ENCODE measurements at regions not wholly inside any gene's neighbourhood (a gene's known extent, or its start where the extent isn't known, plus 50 kb on each side); places are given as distances from the start of the nearest gene placed in this dataset.

DNA sequence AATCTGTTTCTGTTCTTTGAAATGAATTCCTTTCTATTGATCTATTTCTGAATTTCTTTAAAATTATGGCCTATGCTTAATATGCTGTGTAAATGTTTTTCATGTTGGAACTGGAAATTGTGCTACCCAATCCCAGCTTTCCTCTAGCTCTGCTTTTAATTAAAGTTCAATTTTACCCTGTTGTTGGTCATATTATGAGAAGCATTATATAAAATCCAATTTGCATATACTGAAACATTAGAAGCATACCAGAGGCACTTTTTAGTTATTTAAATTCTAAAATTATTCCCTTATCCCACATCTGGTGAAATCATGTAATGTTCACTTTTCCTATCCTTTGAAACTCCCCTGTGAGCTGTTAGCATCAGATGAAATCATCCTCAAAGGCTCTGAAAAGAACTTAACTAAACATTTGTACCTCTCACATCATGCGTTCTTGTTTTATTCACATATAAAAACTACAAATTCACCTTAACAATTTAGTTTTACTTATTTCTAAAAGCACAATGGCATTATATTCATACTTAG lies 160.6 kb upstream of the COL21A1 start:
- no peak overlapping the region for H3K27ac Mint-ChIP-seq
- DNase-seq (ENCODE audit: low spot score in 2 of 2), result no peak
- H3K4me1 Mint-ChIP-seq, result no peaks in the 10 kb centered on the region
- no peak for ATAC-seq (ENCODE audit: low read depth)
- H3K27me3 Mint-ChIP-seq, result peaks cover 2% of the 10 kb centered on the region
- no peak overlapping the region for H3K4me3 Mint-ChIP-seq
- H3K9me3 Mint-ChIP-seq, result no peaks in the 10 kb centered on the region
- H3K36me3 Mint-ChIP-seq, result no peaks in the 10 kb centered on the region

DNA sequence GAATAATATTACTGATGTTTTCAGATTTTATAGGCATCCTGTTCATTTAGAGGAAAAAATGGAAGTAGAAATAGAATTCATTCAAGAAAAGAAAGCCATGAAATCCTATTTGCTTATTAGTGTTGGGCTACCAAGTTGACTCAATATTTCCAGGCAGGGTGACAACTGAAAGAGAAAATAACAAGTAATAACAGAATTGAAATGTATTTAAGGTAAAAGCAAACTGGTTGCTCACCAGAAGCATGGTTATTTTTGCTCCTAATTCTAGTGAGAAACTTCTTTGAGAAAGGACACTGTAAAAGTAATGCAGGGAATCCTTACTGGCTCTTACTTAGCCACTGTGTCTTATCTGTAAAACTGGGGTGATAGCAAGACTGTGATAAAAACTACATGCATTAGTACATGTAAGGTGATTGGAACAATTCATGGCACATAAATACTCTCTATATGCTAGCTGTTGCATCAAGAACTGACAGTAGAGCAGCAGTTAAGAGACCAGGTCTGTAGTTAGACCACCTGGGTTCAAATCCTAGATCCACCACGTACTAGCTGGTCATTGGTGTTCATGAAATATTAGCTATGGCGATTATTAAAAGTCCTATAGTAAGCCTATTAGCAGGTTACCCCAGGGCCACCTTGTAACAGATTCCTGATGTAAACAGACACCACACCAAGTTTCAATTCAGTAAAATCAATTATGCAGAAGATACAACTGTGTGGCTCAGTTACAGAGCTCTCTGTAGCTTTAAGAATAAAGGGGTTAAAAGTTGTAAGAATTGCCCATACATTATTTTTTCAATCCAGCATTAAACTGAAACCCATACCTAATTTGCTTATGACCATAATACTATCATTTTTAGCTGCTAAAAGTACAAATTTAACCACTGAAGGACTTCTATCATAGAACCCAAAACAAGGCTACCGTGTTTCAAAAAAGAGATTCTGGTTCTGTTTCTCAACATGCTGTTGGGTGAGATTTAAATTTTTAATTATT lies 159.2 kb upstream of the COL21A1 start:
- Mint-ChIP-seq H3K27me3 (peaks cover 2% of the 10 kb centered on the region), H3K27ac (no peak overlapping the region), H3K9me3 (peaks cover 5% of the 10 kb centered on the region), H3K4me1 (no peaks in the 10 kb centered on the region), H3K36me3 (no peaks in the 10 kb centered on the region), H3K4me3 (no peak overlapping the region)
- DNase-seq (ENCODE audit: low spot score in 2 of 2) (no peak), ATAC-seq (ENCODE audit: low read depth) (no peak)

DNA sequence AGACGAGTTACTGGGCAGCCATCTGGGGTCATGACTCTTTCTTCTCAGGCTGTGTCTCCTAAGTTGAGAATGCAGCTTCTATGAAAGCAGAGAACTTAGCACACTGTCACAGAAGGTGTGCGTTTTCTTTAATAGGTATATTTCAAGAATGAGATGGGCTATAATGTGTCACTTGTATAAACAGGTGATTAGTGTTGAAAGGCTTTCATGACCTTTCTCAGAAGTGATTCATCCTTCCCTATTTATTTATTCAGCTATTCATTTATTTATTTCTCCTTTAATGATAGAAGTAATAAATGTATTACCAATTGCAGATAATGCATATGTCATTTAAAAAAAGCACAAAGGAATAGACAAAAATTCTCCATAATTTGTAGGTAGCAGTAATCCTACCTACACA lies 157.2 kb upstream of the COL21A1 start:
- H3K4me3 Mint-ChIP-seq, result no peak overlapping the region
- H3K4me1 Mint-ChIP-seq, result no peaks in the 10 kb centered on the region
- ATAC-seq (ENCODE audit: low read depth) (no peak), DNase-seq (ENCODE audit: low spot score in 2 of 2) (no peak)
- peaks cover 8% of the 10 kb centered on the region for H3K9me3 Mint-ChIP-seq
- H3K36me3 Mint-ChIP-seq, result no peaks in the 10 kb centered on the region
- H3K27me3 Mint-ChIP-seq, result peaks cover 2% of the 10 kb centered on the region
- H3K27ac Mint-ChIP-seq, result no peak overlapping the region

GRCh38 chr6:56403745-56404144 lies 156.4 kb upstream of the COL21A1 start:
- no peak for DNase-seq (ENCODE audit: low spot score in 2 of 2)
- Mint-ChIP-seq H3K4me3 (no peak overlapping the region), H3K27me3 (peaks cover 2% of the 10 kb centered on the region), H3K9me3 (peaks cover 8% of the 10 kb centered on the region), H3K36me3 (no peaks in the 10 kb centered on the region), H3K27ac (no peak overlapping the region), H3K4me1 (no peaks in the 10 kb centered on the region)
- ATAC-seq (ENCODE audit: low read depth), result no peak

DNA sequence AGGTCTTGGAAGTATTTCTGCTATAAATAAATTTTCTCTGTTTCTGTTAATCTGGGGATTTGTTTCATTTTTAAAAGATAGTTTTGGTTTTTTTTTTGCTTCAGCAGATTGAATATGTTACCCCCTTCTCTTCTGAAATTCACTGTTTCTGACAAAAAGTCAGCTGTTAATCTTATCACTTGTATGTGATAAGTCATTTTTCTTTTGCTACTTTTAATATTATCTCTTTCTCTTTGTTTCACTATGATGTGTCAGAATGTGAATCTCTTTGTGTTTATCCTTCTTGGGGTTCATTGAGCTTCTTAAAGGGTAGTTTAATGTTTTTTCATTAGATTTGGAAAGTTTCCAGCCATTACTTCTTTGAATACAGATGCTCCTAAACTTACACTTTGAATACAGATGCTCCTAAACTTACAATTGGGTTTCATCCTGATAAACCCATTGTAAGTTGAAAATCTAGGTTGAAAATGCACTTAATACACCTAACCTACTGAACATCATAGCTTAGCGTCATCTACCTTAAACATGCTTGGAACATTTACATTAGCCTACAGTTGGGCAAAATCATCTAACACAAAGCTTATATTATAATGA lies 154.2 kb upstream of the COL21A1 start:
- no peak overlapping the region for H3K27ac Mint-ChIP-seq
- no peaks in the 10 kb centered on the region for H3K36me3 Mint-ChIP-seq
- DNase-seq (ENCODE audit: low spot score in 2 of 2) (no peak), ATAC-seq (ENCODE audit: low read depth) (no peak)
- H3K27me3 Mint-ChIP-seq, result peaks cover 2% of the 10 kb centered on the region
- no peak overlapping the region for H3K4me3 Mint-ChIP-seq
- H3K4me1 Mint-ChIP-seq, result no peaks in the 10 kb centered on the region
- H3K9me3 Mint-ChIP-seq, result peaks cover 8% of the 10 kb centered on the region

- no peak for ATAC-seq (ENCODE audit: low read depth)
- no peak overlapping the region for H3K4me3 Mint-ChIP-seq
- H3K36me3 Mint-ChIP-seq, result no peaks in the 10 kb centered on the region
- H3K27ac Mint-ChIP-seq, result no peak overlapping the region
- H3K9me3 Mint-ChIP-seq, result peaks cover 8% of the 10 kb centered on the region
- peaks cover under 1% of the 10 kb centered on the region for H3K27me3 Mint-ChIP-seq
- DNase-seq (ENCODE audit: low spot score in 2 of 2), result no peak
- H3K4me1 Mint-ChIP-seq, result no peaks in the 10 kb centered on the region
Measured at GRCh38 chr6:56400273-56400672, 152.9 kb upstream of the COL21A1 start.

GRCh38 chr6:56399672-56400263 lies 152.4 kb upstream of the COL21A1 start:
- no peak overlapping the region for H3K4me3 Mint-ChIP-seq
- ATAC-seq (ENCODE audit: low read depth) (no peak), DNase-seq (ENCODE audit: low spot score in 2 of 2) (no peak)
- no peaks in the 10 kb centered on the region for H3K36me3 Mint-ChIP-seq
- H3K9me3 Mint-ChIP-seq, result peaks cover 8% of the 10 kb centered on the region
- no peaks in the 10 kb centered on the region for H3K27me3 Mint-ChIP-seq
- no peaks in the 10 kb centered on the region for H3K4me1 Mint-ChIP-seq
- H3K27ac Mint-ChIP-seq, result no peak overlapping the region

- no peaks in the 10 kb centered on the region for H3K4me1 Mint-ChIP-seq
- no peaks in the 10 kb centered on the region for H3K36me3 Mint-ChIP-seq
- peaks cover 8% of the 10 kb centered on the region for H3K9me3 Mint-ChIP-seq
- ATAC-seq (ENCODE audit: low read depth), result no peak
- DNase-seq (ENCODE audit: low spot score in 2 of 2), result no peak
- no peaks in the 10 kb centered on the region for H3K27me3 Mint-ChIP-seq
- no peak overlapping the region for H3K4me3 Mint-ChIP-seq
- no peak overlapping the region for H3K27ac Mint-ChIP-seq
Measured at GRCh38 chr6:56399250-56399671, 151.9 kb upstream of the COL21A1 start.

GRCh38 chr6:56396435-56396834 lies 149.1 kb upstream of the COL21A1 start:
- no peaks in the 10 kb centered on the region for H3K4me1 Mint-ChIP-seq
- DNase-seq (ENCODE audit: low spot score in 2 of 2) (no peak), ATAC-seq (ENCODE audit: low read depth) (no peak)
- H3K27me3 Mint-ChIP-seq, result no peaks in the 10 kb centered on the region
- H3K27ac Mint-ChIP-seq, result no peak overlapping the region
- H3K4me3 Mint-ChIP-seq, result no peak overlapping the region
- peaks cover 2% of the 10 kb centered on the region for H3K9me3 Mint-ChIP-seq
- no peaks in the 10 kb centered on the region for H3K36me3 Mint-ChIP-seq

DNA sequence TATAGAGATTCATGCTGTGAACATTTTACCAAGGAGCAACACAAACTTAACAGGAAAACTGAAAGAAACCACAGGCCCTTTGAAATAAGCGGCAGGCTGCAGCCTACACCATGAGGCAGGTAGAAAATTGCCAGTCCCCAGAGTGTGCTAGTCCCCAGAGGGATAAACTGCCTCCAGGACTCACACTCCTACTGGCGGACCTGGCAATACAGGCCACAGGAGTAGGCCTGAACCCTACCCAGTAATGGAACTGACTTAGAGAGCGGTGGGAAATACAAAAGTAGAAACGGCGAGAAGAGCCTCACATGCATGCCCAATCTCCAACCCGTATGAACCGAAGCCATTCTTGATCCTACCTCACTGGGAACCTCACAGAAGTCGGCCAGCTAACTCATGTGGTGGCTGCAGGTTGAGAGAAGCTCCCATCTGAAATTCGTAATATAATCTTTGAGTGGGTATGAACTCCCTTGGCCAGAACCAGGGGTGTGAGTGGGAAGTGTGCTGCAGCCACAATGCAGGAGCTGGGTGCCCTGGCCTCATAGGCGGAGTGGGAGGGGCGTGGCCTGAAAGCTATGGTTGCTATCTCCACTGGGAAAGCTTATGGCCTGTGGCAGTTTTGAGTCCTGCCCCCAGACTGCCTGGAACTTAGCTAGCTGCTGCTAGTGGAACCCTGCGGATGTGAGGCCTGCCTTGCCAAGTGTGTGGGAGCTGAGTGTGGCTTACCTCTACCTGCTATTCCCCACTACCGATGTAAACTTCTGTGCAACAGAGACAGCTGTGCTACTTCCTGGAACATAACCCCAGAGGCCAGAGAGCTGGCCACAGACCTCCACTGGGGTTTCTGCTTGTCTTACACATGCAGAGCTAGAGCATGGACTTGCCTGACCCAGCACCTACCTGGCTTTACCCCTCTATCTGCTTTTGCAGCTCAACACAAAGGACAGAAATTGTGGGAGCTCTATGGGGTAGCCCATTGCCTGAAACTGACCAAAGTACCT lies 146.5 kb upstream of the COL21A1 start:
- DNase-seq (ENCODE audit: low spot score in 2 of 2), result no peak
- Mint-ChIP-seq H3K27ac (no peak overlapping the region), H3K9me3 (peaks cover 3% of the 10 kb centered on the region), H3K4me3 (no peak overlapping the region), H3K4me1 (no peaks in the 10 kb centered on the region), H3K36me3 (no peaks in the 10 kb centered on the region), H3K27me3 (no peaks in the 10 kb centered on the region)
- ATAC-seq (ENCODE audit: low read depth), result no peak

DNA sequence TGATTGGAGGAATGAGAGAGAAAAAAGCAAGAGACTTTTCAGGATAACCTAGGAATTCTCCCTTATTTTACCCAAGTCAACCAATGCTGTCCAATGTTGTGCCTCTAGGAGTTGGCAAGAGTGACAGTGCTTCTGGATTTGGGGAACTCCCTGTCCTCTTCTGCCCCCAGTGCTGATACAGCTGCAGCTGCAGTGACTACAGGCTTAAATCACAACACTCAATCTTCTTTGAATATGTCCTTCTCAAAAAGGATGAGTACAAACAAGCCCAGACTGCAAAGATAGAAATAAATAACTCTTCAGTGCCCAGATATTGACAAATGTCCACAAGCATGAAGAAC lies 141.0 kb upstream of the COL21A1 start:
- Mint-ChIP-seq H3K9me3 (peaks cover 3% of the 10 kb centered on the region), H3K4me3 (no peak overlapping the region)
- DNase-seq (ENCODE audit: low spot score in 2 of 2), result no peak

GRCh38 chr6:56387621-56388414 lies 140.4 kb upstream of the COL21A1 start:
- no peaks in the 10 kb centered on the region for H3K4me1 Mint-ChIP-seq
- H3K27ac Mint-ChIP-seq, result no peak overlapping the region
- no peak overlapping the region for H3K4me3 Mint-ChIP-seq
- H3K36me3 Mint-ChIP-seq, result no peaks in the 10 kb centered on the region
- peaks cover 3% of the 10 kb centered on the region for H3K9me3 Mint-ChIP-seq
- H3K27me3 Mint-ChIP-seq, result no peaks in the 10 kb centered on the region
- DNase-seq (ENCODE audit: low spot score in 2 of 2), result no peak
- no peak for ATAC-seq (ENCODE audit: low read depth)

More for the DNA sequence above, 141.0 kb upstream of the COL21A1 start:
- ATAC-seq (ENCODE audit: low read depth), result no peak
- H3K36me3 Mint-ChIP-seq, result no peaks in the 10 kb centered on the region
- H3K27ac Mint-ChIP-seq, result no peak overlapping the region
- no peaks in the 10 kb centered on the region for H3K4me1 Mint-ChIP-seq
- no peaks in the 10 kb centered on the region for H3K27me3 Mint-ChIP-seq

DNA sequence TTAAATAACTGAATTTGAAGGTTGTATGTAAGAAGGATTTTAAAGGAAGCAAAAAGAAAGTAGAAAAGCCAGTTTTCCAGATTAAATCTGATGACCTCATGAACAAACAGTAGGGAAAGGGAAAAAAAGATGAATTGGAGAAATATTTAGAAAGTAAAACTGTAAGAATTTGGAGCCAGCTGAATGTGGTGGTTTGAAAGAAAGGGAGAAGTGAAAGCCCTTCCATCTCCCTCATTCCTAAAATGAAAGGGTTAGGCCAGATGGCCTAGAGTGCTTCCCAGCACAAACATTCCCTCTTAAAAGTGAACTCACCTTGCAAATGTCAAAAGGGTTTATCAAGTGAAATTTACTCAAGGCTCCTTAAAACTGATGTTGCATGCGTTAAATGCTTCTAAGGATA lies 139.3 kb upstream of the COL21A1 start:
- Mint-ChIP-seq H3K9me3 (peaks cover 3% of the 10 kb centered on the region), H3K4me3 (no peak overlapping the region), H3K36me3 (no peaks in the 10 kb centered on the region), H3K4me1 (no peaks in the 10 kb centered on the region), H3K27ac (no peak overlapping the region), H3K27me3 (no peaks in the 10 kb centered on the region)
- DNase-seq (ENCODE audit: low spot score in 2 of 2) (no peak), ATAC-seq (ENCODE audit: low read depth) (no peak)
